AG08396 (cell line): ENCODE measurements at regions not wholly inside any gene's neighbourhood (a gene's known extent, or its start where the extent isn't known, plus 50 kb on each side); places are given as distances from the start of the nearest gene placed in this dataset.

Source experiments
- DNase-seq: peaks from one replicate; pipeline ENCODE4 v3.0.0; 2012; ENCODE audit warnings: low spot score, mixed read lengths

DNA sequence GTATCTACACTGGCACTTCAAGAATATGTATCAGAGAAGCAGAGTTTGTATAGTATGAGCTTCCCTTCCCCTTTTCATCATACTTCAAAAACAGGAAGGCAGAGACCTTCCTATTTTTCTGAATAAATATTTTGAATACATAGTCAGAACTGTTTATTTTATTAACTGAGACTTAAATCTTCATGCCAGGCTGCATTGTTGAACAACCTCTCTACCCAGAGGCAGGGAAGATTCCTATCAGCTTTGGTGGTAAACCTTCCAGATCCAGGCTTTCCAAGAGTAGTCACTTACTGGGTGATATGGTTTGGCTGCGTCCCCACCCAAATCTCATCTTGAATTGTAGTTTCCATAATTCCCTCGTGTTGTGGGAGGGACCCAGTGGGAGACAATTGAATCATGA is 217.4 kb upstream of the ATP11B start:
- DNase-seq: no peak

DNA sequence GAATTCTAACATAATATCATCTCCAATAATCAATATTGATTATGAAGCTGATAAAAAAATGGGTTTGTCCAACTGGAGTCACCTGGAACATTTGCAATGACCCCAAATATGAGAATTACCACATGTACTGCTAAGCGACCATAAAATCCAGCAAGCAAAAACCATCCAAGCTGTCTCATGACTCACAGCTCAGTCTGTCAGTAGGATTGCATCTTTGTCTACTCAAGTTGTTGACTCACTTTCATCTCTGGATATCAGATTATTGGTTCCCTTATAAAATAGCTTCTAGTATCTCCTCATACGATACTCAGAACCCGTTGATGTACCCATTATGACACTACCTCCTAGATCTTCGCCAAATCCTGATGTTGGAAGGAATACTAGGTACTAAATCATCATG is 209.8 kb upstream of the ATP11B start:
- DNase-seq: no peak

DNA sequence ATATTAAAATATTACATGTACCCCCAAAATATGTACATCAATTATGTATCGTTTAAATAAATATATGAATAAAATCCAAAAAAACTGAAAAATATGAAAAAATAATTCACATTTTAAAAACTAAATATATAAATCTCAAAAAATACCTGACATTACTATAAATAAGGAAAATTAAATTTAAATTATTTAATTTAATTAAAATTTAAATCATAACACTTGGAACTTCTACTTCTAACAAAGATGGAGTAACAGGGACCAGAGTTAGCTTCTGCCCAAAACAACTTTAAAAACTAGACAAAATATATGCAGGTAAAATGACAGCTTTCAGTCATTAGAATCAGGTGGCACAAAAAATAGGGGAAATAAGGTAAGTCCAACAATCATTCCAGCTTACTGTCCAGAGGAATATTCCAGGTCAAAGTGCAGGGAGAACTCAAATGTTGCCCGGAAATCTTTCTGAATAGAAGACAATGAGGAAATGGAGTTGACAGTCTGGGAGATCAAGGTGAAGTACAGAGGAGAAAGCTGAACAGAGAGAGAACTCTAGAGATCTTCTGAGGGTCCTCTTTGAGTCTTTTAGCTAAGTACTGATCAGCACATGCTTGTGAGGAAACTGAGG is 207.7 kb upstream of the ATP11B start:
- DNase-seq: no peak

DNA sequence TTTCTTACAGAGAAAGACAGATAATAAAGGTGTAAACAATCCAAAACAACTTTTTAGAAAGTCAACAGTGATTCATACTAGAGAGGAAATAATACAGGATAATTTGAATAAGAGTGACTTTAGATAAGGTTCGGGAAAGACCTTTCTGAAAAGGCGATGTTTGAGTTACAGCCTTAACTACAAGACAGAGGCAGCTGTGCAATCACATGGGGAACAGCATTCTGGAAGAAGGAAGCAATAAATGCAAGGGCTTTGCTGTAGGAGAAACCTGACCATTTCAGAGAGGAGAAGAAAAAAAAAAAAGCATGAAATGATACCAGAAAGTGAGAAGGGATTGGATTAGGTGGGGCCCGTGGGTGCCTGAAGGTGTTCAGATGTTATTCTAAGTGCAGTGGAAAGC is 200.6 kb upstream of the ATP11B start:
- DNase-seq: no peak

DNA sequence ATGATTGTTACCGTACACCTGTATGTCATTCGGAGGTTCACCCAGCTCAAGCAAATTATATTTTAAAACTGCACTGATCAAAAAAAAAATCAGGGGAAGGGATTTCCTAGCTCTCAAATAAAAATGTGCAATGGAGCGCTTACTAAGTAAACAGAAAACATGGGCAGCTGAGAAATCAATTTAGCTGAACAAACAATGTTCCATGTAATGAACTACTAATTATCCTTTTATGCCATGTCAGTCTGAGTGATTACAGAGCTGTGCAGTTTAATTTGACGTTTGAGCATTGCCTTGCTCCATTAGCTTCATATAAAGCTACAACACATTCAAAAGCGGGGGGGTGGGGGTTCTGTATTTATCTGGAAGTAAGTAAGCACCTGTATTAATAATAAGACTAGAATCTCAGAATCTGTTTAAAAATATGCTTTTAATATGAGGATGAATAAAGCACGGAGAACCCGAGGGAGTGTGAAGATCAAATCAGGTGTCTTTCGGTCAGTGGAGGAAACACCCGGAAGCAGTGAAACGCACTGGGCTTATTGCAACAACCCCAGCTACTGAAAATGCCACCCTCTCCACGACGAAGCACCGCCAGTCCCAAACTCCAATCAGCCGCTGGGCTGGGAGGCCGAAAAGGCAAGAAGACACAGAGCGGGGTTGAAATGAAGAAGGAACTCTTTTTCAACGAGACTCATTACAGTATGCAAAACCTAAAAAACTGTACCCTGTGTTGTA is 196.5 kb upstream of the ATP11B start:
- no peak for DNase-seq

DNA sequence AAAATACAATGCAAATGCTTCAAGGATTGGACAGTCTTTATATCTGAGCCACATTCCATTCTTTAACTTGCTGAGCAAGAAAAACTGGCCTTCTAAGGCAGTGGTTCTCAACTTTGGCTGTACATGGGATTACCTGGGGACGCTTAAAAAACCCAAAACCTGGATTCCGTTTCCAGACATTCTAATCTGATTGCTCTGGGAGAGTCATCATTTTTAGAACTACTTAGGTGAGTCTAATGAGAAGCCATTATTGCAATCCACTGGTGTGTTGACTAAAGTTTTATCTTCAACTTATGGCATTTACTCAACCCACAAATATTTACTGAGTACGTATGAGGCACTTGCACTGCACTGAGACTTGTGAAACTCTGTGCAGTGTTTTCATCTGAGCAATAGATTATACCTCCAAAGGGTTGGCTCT is 195.7 kb upstream of the ATP11B start:
- no peak for DNase-seq

GRCh38 chr3:182601597-182601996 is 191.7 kb upstream of the ATP11B start:
- no peak for DNase-seq

GRCh38 chr3:182603501-182603900 is 189.8 kb upstream of the ATP11B start:
- no peak for DNase-seq

DNA sequence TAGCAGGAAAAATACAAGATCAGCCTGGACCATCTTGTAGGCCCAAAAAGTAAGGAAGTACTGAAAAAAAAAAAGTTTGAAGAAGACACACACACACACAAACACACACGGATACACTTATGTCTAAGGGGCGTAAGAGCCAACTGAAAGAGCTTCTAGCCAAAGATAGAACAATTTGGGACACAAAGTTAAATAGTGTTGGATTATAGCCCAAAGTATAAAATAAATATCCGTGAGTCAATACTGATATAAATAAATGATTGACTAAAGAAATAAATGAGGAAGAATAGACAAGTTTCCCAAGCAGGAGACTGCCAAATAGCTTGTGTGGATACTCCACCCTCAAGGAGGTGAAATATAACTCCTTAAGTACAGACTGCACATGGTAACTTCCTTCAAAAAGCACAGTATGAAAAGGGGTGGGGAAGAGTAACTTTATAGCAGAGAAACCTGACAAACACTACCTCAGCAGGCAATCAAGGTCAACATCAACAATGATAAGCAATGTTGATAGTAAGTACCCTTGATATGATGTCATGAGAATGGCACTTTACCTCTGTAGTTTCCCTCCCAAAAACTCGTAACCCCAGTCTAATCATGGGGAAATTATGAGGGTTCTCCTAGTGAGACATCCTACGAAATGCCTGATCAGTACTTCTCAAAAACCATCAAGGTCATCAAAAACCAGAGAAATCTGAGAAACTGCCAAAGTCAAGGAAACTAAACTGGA is 187.3 kb upstream of the ATP11B start:
- DNase-seq: no peak

DNA sequence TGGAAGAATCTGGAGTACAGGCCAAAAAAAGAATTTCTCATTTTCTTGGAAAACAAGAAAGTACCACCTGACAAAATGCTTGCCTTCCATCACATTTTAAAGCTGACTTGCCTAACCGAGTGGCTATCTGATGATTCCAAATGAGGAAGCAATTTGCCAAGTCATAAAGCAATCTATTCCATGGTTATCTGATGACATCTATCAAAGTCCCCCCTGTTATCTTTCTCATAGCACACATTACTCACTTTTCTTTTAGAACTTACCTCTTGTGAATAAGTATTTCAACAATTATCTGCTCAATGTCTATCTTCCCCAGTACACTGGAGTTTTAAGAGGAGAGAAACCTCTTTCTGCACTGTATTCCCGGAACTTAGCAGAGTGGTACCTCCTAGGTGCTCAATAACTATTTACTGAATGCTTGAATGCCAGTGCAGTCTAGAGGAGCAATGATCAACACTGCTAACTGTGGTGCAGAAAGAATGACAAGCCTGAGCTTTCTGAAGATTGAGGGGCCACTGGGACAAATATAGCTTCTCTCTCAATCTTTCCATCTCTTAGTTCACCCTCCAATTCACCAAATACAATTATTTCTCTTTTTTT is 186.3 kb upstream of the ATP11B start:
- no peak for DNase-seq

- DNase-seq: no peak
Measured at GRCh38 chr3:182608832-182609231, 184.5 kb upstream of the ATP11B start.

DNA sequence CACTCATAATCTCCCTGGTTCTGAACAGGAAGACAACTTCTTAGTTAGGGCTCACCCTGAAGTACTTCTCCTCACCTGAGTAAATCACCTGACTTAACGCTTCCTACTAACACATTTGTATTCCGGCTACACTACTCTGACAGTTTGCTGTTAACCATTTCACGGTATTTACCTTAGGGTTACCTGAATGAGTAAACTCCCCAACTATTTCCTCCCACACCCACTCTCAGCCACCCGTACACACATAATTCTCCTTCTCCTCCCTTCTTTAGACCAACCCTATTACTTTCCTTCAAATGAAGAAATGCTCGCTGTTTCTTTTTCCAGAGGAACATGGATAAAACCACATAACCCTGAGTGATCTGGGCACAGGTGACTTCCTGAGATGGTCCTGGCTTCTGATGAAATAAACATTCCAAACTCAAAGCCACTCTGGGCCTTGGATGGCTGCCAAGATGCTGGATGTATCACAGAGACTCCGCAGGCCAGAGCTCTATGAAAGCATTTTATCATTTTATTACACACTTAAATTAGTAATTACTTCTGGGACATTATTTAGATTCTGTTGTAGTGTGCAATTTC is 183.6 kb upstream of the ATP11B start:
- no peak for DNase-seq

- DNase-seq: no peak
Measured at GRCh38 chr3:182612332-182612731, 181.0 kb upstream of the ATP11B start.

GRCh38 chr3:182617500-182617899 is 175.8 kb upstream of the ATP11B start:
- no peak for DNase-seq

DNA sequence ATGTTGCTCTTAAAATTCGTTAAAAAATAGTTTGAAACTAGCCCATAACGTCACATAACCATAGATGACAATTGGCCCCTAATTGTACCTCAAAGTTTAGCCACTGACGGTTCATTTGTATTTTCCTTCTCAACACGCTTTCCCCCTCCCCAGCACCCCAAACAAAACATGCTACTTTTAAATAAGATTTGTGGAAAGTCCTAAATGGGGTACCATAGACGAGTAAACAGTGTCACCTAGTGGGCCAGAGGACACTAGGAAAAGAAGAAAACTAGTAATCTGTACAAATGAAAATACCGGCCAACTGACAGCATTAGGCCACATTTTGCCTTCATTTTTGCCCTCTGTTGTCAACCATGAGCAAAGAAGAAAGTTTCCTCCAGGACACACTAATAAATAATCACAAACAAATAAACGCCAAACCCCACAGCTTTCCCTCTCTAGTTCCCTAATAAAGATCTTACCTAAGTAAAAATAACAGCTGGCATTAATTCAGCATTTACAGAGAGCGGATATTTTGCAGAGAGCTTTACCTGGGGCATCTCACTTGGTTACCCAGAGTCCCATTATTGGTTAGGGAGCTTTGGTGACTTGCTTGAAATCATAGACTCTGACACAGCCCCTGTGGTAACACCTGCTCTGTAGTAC is 175.1 kb upstream of the ATP11B start:
- DNase-seq: no peak

GRCh38 chr3:182618981-182619591 is 174.2 kb upstream of the ATP11B start:
- DNase-seq: no peak

DNA sequence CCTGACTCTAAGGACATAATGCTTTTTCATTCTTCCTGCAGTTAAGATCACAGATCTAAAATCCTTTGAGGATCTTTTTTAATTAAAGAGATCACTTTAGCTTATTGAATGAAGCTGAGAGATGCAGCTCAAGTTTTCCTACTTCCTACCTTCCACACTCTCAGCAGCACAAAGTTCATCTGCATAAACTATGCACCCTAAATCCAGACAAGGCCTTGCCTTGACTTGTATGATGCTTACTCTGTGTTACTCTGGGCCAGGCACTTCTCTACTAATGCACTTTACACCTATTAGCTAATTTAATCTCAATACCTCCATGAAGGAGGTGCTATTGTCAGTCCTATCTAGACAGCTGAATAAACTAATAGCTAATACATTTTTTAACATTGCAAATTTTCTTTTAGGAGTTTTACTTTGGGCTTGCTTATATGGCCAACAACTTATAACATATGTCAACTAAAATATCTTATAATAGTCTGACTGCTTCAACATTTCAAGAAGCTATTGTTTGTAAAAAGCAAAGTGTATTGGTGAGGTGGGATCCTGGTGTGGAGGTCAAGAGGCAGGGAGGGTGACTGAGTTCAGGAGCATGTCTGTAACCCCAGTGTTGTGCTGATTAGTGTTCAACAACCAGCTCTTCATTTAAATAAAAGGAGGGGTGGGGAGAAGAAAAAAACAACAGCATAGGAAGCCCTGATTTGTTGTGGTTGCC is 172.4 kb upstream of the ATP11B start:
- DNase-seq: no peak

DNA sequence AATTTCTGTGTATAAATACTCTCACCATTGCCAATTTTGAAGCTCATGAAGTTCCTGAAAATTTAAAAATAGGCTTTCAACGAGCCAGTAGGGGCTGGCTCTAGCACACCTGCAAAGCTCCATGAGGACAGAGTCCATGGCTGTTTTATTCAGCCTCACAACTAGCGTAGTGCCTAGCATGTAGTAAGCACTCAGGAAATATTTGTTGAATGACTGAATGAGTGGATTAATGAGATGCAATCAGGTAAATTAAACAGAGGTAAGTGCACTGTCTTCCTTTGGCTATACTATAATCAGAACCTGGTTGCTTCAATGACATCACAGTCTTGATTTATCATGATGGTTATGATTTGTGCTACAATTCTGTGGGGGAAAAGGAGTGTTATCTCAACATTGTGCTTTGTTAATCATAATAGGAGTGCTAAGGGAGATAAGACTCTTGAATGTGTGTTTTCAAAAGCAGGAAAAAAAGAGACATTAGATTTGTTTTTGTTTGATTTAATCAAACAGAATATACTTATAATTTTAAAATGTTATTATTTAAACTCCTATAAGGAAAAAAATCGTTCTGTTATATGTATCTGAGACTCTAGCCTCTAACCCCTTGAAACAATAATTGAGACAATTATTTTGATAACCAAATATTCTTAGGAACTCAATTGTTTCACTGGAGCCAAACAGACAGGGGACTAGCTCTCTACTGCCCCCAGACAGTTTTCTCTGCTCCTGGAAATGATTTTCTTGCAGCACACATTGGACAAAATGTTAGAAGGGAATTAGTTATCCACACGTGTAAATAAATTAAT is 171.7 kb upstream of the ATP11B start:
- DNase-seq: no peak

DNA sequence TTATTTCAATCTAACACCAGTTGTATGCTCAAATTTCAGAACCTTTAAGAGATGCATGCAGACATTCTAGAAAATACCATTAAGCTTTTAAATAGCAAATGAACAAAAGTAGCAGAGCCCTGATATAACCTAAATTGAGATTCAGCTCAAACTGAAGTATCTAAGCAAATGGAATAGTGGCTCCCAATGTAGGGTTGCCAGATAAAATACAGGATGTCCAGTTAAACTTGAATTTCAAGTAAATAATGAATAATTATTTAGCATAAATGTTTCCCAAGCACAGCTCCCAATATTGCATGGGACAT is 171.1 kb upstream of the ATP11B start:
- no peak for DNase-seq
